Ectodermal cell (in vitro differentiated cells): ENCODE measurements at regions not wholly inside any gene's neighbourhood (a gene's known extent, or its start where the extent isn't known, plus 50 kb on each side); places are given as distances from the start of the nearest gene placed in this dataset.

Experiments
- H3K27ac ChIP-seq: 2 replicates; pipeline ENCODE4 v1.7.0; 2013; ENCODE audit warnings: mild to moderate bottlenecking, low read depth, low read length; ENCODE audit not compliant: insufficient read depth, poor library complexity, severe bottlenecking
- H3K27me3 ChIP-seq: 2 replicates; pipeline ENCODE4 v1.7.0; 2013; ENCODE audit warnings: mild to moderate bottlenecking, low read length; ENCODE audit not compliant: insufficient read depth, control insufficient read depth, poor library complexity, severe bottlenecking
- H3K36me3 ChIP-seq: one replicate; pipeline ENCODE4 v1.7.0; 2013; ENCODE audit warnings: low read length; ENCODE audit not compliant: control insufficient read depth, insufficient read depth
- H3K4me1 ChIP-seq: one replicate; pipeline ENCODE4 v1.7.0; 2013; ENCODE audit warnings: low read length; ENCODE audit not compliant: control insufficient read depth, insufficient read depth
- H3K4me3 ChIP-seq: 2 replicates; pipeline ENCODE4 v1.7.0; 2013; ENCODE audit warnings: low read depth, low read length, control low read depth; ENCODE audit not compliant: insufficient read depth
- H3K9me3 ChIP-seq: 2 replicates; pipeline ENCODE4 v1.7.0; 2013; ENCODE audit warnings: mild to moderate bottlenecking, low read length, moderate library complexity; ENCODE audit not compliant: control insufficient read depth
- WGBS, 2 experiments: methylation state at CpG; one replicate each; pipeline ENCODE4 v1.1.7; 2013; ENCODE audit warnings: missing lambda C conversion rate in 2 of 2; 5-methylcytosine and 5-hydroxymethylcytosine counted together

GRCh38 chr12:130254461-130255276, 83.0 kb upstream of the PIWIL1 start:
- Histone ChIP-seq H3K27ac (no peak overlapping the region), H3K4me3 (no peak overlapping the region), H3K36me3 (no peaks in the 10 kb centered on the region), H3K9me3 (no peaks in the 10 kb centered on the region), H3K4me1 (peaks cover 7% of the 10 kb centered on the region), H3K27me3 (no peaks in the 10 kb centered on the region)
- 82 to 85% methylated on average over 19 of the region's 19 CpGs for WGBS, 2 experiments

DNA sequence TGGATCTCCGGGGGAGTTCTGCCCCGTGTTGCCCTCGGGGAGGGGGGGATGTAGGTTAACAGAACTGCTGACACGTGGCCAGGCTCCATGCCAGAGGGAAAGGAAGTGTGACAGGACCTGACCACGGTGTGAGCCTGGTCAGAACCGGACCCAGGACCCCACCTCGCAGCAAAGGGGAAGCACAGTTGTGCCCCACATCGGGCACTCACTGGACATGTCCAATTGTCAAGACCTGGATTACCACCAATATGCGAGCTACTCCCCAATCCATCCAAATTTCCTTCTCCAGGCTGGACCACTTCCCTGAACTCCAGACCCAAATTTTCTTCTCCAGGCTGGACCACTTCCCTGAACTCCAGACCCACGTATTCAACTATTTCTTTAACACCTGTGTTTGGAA, 78.8 kb upstream of the PIWIL1 start:
- no peaks in the 10 kb centered on the region for H3K9me3 ChIP-seq
- no peaks in the 10 kb centered on the region for H3K36me3 ChIP-seq
- H3K4me1 ChIP-seq: peaks cover 7% of the 10 kb centered on the region
- H3K27me3 ChIP-seq: no peaks in the 10 kb centered on the region
- 87 to 91% methylated on average over 10 of the region's 10 CpGs for WGBS, 2 experiments
- H3K4me3 ChIP-seq: no peak overlapping the region
- no peak overlapping the region for H3K27ac ChIP-seq

DNA sequence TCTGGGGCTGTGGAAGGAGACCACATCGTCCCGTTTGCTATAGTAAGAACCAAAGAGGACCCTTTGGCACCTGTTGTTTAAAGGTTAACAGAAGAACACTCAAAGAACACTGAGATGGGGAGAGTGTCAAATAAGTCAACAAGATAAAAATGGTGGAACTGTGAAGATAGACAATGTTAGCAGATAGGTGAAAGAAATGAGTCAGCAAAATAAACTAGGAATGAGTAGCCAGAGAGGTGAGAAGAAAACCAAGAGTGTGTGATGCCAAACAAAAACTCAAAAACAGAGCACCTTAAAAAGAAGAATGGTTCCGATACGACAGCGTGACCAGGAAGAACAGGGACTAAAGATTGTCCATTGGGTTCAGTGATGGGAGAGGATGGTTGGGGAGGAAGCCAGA, 74.7 kb upstream of the PIWIL1 start:
- Histone ChIP-seq H3K27ac (no peak overlapping the region), H3K4me1 (no peaks in the 10 kb centered on the region), H3K4me3 (no peak overlapping the region), H3K36me3 (no peaks in the 10 kb centered on the region), H3K9me3 (no peaks in the 10 kb centered on the region), H3K27me3 (peaks cover 3% of the 10 kb centered on the region)
- 91% methylated on average over 5 of the region's 5 CpGs for WGBS, 2 experiments

- no peaks in the 10 kb centered on the region for H3K4me1 ChIP-seq
- H3K27me3 ChIP-seq: peaks cover 3% of the 10 kb centered on the region
- H3K4me3 ChIP-seq: no peak overlapping the region
- whole genome bisulfite sequencing, 2 experiments: 94 to 95% methylated on average over 7 of the region's 7 CpGs
- no peaks in the 10 kb centered on the region for H3K36me3 ChIP-seq
- H3K9me3 ChIP-seq: no peaks in the 10 kb centered on the region
- H3K27ac ChIP-seq: no peak overlapping the region
Measured at GRCh38 chr12:130263996-130264395, 73.7 kb upstream of the PIWIL1 start.

DNA sequence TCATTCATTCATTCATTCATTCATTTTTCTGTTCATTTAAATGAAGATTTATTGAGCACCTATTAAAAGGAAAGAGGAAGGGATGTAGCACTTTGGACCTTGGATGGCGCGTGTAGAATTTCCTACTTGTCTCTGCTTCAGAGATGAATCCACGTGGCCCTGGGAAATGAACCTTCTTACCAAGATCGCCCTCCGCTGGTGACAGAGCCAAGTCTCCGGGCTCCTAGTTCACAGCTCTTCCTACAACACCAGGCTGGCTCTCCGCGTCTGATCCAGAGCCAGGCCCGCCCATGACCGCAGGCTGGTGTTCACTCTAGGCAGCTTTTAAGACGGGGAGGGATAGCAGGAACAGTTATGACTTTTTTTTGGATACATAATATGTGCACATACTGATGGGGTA, 70.9 kb upstream of the PIWIL1 start:
- Histone ChIP-seq H3K9me3 (no peaks in the 10 kb centered on the region), H3K27me3 (peaks cover 3% of the 10 kb centered on the region), H3K4me1 (no peaks in the 10 kb centered on the region), H3K36me3 (no peaks in the 10 kb centered on the region), H3K27ac (no peak overlapping the region), H3K4me3 (no peak overlapping the region)
- 31 to 36% methylated on average over 11 of the region's 11 CpGs for WGBS, 2 experiments

DNA sequence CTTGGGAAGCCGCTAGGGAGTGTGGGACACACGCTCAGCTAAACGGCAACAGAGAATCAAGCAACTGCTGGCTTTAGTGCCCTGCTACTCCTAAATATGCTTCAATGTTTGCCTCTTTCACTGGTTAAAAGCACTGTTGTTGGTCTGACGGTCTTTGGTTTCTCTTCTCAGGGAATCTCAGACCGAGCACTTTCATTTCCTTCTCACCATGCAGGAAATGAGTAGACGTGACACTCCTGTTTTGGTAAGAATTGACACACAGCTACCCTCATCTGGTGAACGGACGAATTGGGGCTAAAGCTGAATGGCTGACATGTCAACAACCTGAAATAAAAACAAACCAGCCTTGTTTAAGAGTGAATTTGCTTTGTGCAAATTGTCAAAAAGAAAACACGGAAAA, 57.5 kb upstream of the PIWIL1 start:
- H3K4me3 ChIP-seq: no peak overlapping the region
- H3K4me1 ChIP-seq: no peaks in the 10 kb centered on the region
- peaks cover 4% of the 10 kb centered on the region for H3K27me3 ChIP-seq
- no peaks in the 10 kb centered on the region for H3K36me3 ChIP-seq
- no peaks in the 10 kb centered on the region for H3K9me3 ChIP-seq
- 76 to 78% methylated on average over 9 of the region's 9 CpGs for WGBS, 2 experiments
- H3K27ac ChIP-seq: no peak overlapping the region

- WGBS, 2 experiments: 91 to 93% methylated on average over 11 of the region's 11 CpGs
- no peak overlapping the region for H3K27ac ChIP-seq
- no peak overlapping the region for H3K4me3 ChIP-seq
- H3K4me1 ChIP-seq: no peaks in the 10 kb centered on the region
- no peaks in the 10 kb centered on the region for H3K9me3 ChIP-seq
- peaks cover 4% of the 10 kb centered on the region for H3K27me3 ChIP-seq
- no peaks in the 10 kb centered on the region for H3K36me3 ChIP-seq
Measured at GRCh38 chr12:130280742-130281141, 56.9 kb upstream of the PIWIL1 start.

DNA sequence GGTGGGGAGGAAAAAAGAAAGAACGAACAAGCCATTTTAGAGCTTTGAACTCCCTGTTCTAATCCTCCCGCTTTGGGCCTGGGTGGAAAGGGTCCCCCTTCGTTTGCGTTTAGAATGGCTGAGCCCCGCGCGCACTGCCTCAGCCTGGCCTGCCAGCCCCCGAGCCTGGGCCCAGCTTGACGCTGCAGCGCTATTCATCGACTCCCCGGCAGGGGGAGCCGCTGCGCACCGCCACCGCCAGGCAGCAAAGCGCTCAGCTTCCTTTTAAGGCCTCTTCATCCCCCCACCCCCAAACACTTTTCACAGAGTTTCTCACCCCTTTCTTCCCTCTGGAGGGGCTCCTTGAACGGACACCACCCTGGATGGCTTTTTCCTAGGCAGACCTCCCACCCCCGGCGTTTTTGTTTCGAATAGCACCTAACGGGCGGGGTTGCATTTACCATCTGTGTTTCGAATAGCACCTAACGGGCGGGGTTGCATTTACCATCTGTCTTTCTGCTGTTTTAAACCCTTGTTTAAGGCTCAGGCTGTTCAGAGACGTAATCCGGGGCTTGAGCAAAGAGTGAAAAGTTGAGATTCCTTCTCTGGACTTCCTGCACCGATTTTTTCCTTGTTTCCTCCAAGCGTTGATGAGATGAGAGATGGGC, 56.4 kb upstream of the PIWIL1 start:
- peaks cover 4% of the 10 kb centered on the region for H3K27me3 ChIP-seq
- no peak overlapping the region for H3K27ac ChIP-seq
- H3K4me1 ChIP-seq: no peaks in the 10 kb centered on the region
- no peaks in the 10 kb centered on the region for H3K9me3 ChIP-seq
- no peak overlapping the region for H3K4me3 ChIP-seq
- no peaks in the 10 kb centered on the region for H3K36me3 ChIP-seq
- 40% methylated on average over 30 of the region's 30 CpGs for WGBS, 2 experiments

DNA sequence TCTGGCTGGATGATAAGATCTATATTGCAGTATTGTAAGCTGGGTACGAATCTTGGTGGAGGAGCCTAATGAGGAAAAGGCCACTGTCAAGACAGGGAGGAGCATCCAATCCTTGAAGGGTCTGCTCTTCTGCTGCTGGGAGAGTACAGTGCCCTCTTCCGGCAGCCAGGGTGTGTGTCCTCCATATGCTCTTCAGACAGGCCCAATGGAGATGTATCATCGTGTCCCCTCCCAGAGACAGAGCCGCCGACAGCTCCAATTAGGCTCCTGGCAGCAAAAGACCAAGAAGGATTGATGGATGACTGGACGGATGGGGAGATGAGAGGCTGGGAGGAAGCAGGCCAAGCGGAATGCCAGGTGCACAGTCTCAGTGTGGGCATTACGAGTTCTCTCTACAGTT, 51.6 kb upstream of the PIWIL1 start:
- H3K4me1 ChIP-seq: no peaks in the 10 kb centered on the region
- WGBS, 2 experiments: 74 to 77% methylated on average over 8 of the region's 8 CpGs

GRCh38 chr12:130286741-130287440, 50.8 kb upstream of the PIWIL1 start:
- H3K36me3 ChIP-seq: no peaks in the 10 kb centered on the region
- H3K27ac ChIP-seq: no peak overlapping the region
- H3K4me3 ChIP-seq: no peak overlapping the region
- 86 to 87% methylated on average over 14 of the region's 14 CpGs for WGBS, 2 experiments
- no peaks in the 10 kb centered on the region for H3K4me1 ChIP-seq
- no peaks in the 10 kb centered on the region for H3K27me3 ChIP-seq
- no peaks in the 10 kb centered on the region for H3K9me3 ChIP-seq

More for the DNA sequence above, 51.6 kb upstream of the PIWIL1 start:
- H3K27me3 ChIP-seq: no peaks in the 10 kb centered on the region
- H3K9me3 ChIP-seq: no peaks in the 10 kb centered on the region
- no peaks in the 10 kb centered on the region for H3K36me3 ChIP-seq
- no peak overlapping the region for H3K27ac ChIP-seq
- no peak overlapping the region for H3K4me3 ChIP-seq
